Stimulated activated CD8-positive, alpha-beta memory T cell treated with anti-CD3 and anti-CD28 coated beads, Interleukin-2, amount 100 ng/mL, for 48 hours (primary cell): ENCODE measurements at regions not wholly inside any gene's neighbourhood (a gene's known extent, or its start where the extent isn't known, plus 50 kb on each side); places are given as distances from the start of the nearest gene placed in this dataset.

Experiments
- DNase-seq, 2 donors: peaks; one replicate each; pipeline ENCODE4 v3.0.0-alpha.2; 2020; ENCODE audit warnings: low read depth in 2 of 2

DNA sequence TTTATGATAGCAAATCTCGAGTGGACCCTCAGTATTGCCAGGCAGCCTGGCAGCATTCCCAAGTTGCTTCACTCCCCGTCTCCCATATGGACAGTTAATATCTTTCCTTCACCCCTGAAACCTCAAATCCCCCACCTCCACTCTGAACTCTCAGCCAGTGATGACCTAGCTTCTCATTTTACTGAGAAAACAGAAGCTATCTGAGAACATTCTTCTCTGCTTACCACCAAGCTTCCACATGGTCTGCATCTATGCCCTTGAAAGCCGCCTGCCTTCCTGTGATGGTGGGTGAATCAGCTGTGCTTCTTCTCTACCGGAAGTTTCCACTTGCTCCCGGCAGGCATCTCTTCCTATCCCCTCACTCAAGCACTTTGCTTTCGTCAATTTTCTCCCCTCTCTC lies 529.2 kb downstream of the EPHA4 start:
- DNase-seq: no peak

DNA sequence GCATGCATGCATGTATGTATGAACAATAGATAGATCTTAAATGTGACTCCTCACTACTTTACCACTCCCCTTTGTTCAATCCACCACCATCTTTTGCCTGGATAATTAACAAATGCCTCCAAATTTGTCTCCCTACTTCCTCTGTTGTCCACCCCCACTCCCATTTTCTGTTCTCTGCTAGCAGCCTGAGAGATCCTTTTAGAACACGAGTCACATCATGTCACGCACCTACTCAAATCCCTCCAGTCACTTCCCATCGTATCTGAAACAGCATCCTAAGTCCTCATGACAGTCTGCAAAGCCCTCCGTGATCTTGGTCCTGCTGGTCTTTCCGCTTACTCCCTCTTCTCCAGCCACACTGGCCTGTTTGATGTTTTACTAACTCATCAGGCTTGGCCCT lies 527.3 kb downstream of the EPHA4 start:
- no peak for DNase-seq

DNA sequence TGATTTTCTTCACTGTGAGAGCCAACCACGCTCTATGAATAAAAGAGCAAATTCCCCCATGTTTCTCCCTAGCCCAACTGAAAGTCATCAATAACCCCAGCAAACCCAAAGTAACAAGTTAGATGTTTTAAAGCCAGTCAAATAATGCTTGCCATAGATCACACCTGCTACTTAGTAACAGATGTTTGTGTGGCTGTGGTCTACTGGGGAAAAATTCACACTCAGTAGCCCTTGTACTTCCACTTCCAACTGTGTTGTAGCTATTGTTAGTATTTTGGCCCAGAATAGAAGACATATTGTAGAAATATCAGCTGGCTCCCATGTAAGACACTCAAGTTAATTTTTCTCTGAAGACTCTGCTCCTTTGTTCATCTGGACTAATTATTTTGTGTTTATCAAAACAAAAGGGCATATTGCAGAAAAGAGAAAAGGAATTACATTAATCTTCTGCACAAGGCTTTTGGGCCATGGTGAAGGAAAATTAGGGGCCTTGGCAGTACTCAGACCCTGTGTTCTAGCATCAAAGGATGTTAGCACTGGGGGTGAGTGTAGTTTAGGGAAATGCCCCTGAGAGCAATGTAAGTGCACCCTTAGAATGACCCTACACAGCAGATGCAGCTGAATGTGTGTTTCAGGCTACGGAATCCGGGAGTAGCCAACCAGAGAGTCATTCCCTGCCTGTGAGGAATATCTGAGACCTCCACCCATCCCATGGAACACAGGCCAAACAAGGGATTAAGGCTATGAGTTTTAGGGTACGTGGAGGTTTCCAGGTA lies 521.9 kb downstream of the EPHA4 start:
- DNase-seq: no peak

- no peak for DNase-seq
Measured at GRCh38 chr2:221051162-221051561, 520.9 kb downstream of the EPHA4 start.

DNA sequence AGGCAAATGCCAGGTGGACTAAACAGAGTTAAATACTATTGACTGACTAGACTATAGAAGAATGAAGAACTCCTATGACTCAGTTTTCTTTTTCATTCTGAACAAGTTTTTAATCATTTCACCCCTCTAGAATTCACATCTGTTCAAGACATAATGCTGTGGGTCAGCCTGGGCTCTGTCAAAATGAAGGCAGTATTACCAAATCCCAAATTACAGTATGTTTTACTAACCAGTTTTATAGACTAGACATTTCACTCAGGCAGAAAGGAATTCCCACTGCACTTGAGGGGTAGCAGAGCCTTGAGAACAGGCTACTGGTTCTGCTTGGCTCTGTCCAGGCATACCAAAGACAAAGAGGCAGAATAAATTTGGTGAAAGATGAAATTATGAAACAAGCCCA lies 511.7 kb downstream of the EPHA4 start:
- DNase-seq: no peak

DNA sequence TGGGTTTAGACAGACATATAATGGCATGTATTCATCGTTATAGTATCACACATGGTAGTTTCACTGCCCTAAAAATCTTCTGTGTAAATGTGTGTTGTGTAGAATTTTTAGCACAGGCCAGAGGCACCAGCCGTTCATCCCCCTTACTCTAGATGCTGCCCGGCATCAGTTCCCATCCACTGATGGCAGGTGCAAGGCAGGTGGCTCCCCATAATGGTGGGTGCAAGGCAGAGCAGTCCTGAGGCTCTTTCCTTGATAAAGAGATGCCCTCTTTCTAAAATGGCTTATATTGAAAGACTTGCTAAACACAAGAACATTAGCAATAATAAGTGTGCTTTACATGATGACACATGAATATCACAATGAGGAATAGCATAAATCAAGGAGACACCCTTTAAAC lies 508.5 kb downstream of the EPHA4 start:
- no peak for DNase-seq

- DNase-seq: no peak
Measured at GRCh38 chr2:221064058-221064854, 507.8 kb downstream of the EPHA4 start.

DNA sequence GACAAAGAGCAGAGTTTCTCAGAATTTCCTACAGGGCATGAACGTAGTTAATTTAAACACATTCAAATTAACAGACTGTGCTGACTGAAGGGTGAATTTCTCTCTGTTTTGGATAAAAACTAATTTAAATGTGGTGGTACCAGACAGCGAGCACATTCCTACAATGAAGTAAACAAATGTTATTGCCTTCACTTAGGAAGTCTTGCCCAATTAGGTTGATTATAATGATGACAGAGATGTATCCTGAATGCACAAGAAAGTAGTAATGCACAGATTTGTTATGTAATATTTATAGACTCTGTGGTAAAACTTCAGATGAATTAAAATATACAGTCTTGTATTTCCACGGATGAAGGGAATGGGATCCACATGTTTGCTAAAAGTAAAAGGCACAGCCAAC lies 507.2 kb downstream of the EPHA4 start:
- no peak for DNase-seq

GRCh38 chr2:221068123-221068522 lies 504.0 kb downstream of the EPHA4 start:
- DNase-seq: no peak

GRCh38 chr2:221070106-221070505 lies 502.0 kb downstream of the EPHA4 start:
- no peak for DNase-seq

DNA sequence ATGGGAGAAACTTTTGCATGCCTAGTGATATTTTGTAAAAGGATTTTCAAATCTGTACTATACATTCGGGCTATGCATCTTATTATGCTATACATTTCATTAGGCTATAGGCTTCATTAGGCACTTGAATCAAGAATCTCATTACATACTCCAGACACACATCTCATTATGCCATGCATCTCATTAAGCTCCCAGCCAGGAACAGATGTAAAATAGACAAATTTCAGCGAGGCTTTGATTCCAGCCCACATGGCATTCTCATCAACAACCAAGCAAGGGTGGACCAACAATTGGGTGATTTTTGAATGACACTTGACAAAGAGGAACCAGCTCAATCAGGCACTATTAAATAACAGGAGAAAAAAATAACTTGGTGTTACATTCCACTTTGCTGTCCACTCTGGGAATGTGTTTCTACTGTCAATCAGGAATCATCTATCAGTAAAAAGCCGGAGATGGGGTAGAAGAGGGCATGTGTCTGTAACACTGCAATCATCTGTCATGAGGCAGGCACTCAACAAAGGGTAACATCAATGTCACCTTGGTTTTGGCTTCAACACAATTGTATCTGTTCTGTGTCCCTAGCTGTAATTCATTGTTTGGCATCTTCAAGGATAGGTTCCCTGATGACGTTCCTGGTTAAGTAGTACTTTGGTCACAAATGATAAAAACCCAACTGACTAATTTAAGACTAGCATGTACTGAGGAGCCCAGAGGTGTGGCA lies 498.6 kb downstream of the EPHA4 start:
- DNase-seq: no peak

DNA sequence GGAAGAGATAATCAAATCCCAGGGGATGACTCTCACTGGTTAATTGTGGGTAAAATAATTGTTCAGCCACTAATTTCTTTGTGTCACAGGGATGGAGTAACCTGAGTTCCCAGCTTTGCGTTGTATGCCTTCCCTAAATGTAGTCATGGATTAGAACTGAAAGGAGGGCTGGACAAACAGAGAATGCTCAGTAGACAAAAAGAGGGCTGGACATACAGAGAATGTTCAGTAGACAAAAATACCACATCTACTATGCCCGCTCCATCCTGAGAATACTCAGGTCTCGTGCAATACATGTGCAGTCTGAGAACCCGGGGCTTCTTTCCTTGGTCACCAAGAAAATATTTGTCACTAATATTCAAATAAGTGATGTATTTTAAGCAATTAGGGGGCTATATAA lies 497.9 kb downstream of the EPHA4 start:
- no peak for DNase-seq

DNA sequence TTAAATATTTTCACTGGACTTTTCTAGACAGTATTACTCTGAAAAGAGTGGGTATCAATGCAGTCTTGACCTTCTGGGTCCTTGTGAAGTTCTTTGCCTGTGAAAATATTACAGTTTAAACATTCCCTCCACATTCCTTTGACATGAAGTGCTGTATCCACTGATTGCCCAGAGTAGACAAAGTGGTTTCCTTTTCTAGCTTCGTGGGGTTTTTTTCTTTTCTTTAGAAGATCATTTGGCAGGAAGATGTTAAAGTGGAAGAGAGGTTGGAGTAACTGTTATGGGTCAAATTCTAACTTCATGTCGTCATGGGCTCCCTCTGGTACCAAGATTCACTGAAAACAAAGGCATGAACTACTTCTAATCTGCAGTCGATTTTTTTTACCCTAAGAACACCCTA lies 496.9 kb downstream of the EPHA4 start:
- no peak for DNase-seq

DNA sequence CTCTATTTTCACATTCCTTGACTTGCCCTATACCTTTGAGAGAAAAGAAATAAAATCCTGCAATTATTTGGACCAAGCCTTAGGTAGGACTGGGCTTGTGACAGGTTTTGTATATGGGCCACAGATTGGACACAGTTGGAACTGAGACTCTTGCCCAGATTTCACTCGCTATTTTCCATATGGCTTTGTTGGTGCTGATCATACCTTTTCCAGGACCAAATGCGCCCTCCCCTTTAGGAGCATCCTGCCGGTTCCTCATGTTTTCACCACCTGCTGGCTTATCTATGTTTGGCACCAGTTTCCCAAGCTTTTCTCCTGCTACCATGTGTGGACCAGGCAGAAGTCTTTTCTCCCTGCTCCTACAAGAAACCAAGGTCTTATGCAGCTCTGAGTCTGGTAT lies 494.9 kb downstream of the EPHA4 start:
- no peak for DNase-seq

DNA sequence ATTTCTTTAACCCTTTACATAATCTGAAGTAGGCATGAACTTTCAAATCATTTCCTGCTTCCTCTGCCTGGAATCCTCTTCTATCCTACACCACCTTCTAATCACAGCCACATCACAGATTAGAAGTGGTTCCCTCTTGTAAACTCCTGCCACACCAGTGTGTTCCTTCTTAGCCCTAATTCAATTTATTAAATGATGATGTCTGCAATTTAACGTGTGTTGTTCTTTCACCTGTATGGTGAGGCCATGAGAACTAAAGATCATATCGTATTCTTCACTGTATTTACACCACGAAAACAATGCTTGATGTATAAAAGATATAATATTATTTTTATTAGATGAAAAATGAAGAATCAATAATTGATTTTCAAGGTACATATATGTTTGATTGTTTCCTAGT lies 494.3 kb downstream of the EPHA4 start:
- no peak for DNase-seq

GRCh38 chr2:221085341-221085900 lies 486.7 kb downstream of the EPHA4 start:
- no peak for DNase-seq

DNA sequence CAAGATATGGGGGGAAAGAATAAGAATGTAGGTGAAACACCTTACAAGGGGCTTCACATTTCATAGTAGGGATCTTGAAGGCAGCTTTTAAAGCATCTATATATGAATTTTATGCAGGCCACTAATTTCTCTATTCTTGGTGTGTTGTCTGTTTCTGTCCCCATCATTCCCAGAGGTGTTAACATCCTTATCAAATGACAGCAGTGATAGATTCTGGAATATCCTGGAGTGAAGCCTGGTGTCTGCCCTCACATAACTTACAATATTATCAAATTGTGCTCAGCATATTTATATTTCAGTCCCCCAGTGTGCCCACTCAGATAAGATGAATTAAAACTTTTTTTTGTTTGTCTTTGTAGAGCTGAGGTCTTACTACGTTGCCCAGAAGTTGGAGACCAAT lies 486.2 kb downstream of the EPHA4 start:
- DNase-seq: no peak

GRCh38 chr2:221087779-221088178 lies 484.3 kb downstream of the EPHA4 start:
- DNase-seq: no peak

- no peak for DNase-seq
Measured at GRCh38 chr2:221088506-221088905, 483.6 kb downstream of the EPHA4 start.

GRCh38 chr2:221095356-221095755 lies 476.7 kb downstream of the EPHA4 start:
- no peak for DNase-seq

DNA sequence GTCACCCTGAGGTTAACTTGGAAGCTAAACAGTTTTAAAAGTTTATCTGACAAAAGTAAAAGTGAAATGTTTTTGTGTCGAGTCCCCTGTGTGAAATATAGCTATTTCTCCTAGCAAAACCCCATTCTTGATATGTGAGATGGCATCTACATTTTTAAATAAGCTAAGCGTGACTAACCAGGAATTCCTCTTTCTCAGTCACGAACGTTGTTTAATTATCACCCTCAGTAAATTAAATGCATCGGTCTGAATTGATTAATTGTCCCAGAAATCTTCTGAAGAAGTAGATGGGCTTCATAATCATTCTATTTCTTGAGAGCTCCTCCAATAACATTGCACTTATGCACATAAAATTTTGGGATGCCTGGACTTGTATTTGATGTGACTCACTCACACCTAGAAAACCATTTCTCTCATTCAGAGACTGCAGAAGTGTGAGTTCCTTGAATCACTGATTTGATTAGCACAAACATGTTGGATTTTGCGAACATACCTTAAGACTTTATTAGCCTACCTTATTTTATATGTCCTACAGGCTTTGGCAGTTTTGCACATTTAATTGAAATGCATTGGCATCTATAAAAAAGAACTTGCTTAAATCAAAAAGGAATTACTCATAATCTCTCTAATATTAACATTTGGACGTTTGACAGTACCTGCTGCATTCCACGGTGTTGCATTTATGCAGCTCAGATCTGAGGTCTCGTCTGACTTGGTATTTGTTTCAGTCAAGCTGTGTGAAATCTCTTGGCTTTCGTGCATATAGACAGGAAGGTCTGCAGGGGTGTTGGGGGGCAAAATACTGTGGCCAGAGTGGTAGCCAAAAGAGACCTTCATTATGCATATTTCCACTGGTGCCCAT lies 475.2 kb downstream of the EPHA4 start:
- no peak for DNase-seq

- DNase-seq: no peak
Measured at GRCh38 chr2:221097568-221097915, 474.6 kb downstream of the EPHA4 start.
